HCT116 (cell line): ENCODE measurements at regions not wholly inside any gene's neighbourhood (a gene's known extent, or its start where the extent isn't known, plus 50 kb on each side); places are given as distances from the start of the nearest gene placed in this dataset.

Source experiments
- ATAC-seq: fragments of 200-7000 bp; cut with Tn5 transposase; 2 replicates; pipeline ENCODE4 v1.9.1; 2020; ENCODE audit warnings: mild to moderate bottlenecking, moderate library complexity
- BruUV-seq: library from RNA; stranded (reverse); fragments of 400-500 nt; replicated peaks from 2 replicates; lab custom pipeline; 2021; lab: Mats Ljungman, UMichigan
- CTCF ChIA-PET: fragments of 300-600 bp; sonication (Branson Sonifier 250); formaldehyde crosslinking; loops from one replicate; lab custom pipeline; 2021; ENCODE audit warnings: antibody characterized with exemption; lab: Charles Lee
- POLR2A ChIA-PET: fragments of 300-600, 350-600 bp; sonication (Branson Sonifier 250); formaldehyde crosslinking; loops from one replicate; lab custom pipeline; 2021; ENCODE audit warnings: antibody characterized with exemption; lab: Charles Lee
- RAD21 ChIA-PET, 2 experiments: fragments of 300-600 bp; sonication (Branson Sonifier 250); formaldehyde crosslinking; loops; one replicate each; lab custom pipeline; 2023; ENCODE audit warnings: low total read pairs in 2 of 2; ENCODE audit not compliant: uncharacterized antibody in 2 of 2, unreplicated experiment in 2 of 2, low non-redundant PET in 1 of 2; lab: Charles Lee
- DNase-seq: peaks from one replicate; pipeline ENCODE4 v3.0.0-alpha.2; 2010; ENCODE audit warnings: low read depth, low spot score
- H2AFZ ChIP-seq: fragments of 200-600 bp; shearing (Covaris generic), sonication (generic); 2 replicates; pipeline ENCODE4 v1.6.1; 2017; ENCODE audit warnings: low read depth, mixed run types, mixed read lengths, antibody characterized with exemption, low read length; ENCODE audit not compliant: poor library complexity, severe bottlenecking
- H3K27ac ChIP-seq: 2 replicates; pipeline ENCODE4 v1.5.1; 2012; ENCODE audit warnings: low read depth, low read length
- H3K27me3 ChIP-seq: fragments of 200-600 bp; sonication (generic); 2 replicates; pipeline ENCODE4 v1.6.1; 2016; ENCODE audit warnings: mixed run types, low read length, mixed read lengths; ENCODE audit not compliant: insufficient read depth
- H3K36me3 ChIP-seq, 2 experiments: fragments of 200-500 bp in 1 of 2; fragments of 200-600 bp in 1 of 2; sonication (Bioruptor generic) in 1 of 2; sonication (generic) in 1 of 2; 2 replicates each; pipeline versions ENCODE4 v1.5.1 to v1.6.1; 2014 to 2016; ENCODE audit warnings: low read length in 2 of 2, inconsistent platforms in 1 of 2, mixed read lengths in 1 of 2, mixed run types in 1 of 2; ENCODE audit not compliant: insufficient read depth in 2 of 2, control insufficient read depth in 1 of 2
- H3K4me1 ChIP-seq, 2 experiments: fragments of 200-600 bp in 1 of 2; sonication (generic) in 1 of 2; 2 replicates each; pipeline versions ENCODE4 v1.5.1 to v1.6.1; 2012 to 2017; ENCODE audit warnings: low read length in 2 of 2, inconsistent platforms in 1 of 2, mild to moderate bottlenecking in 1 of 2, mixed read lengths in 1 of 2, mixed run types in 1 of 2, moderate library complexity in 1 of 2; ENCODE audit not compliant: insufficient read depth in 2 of 2, control insufficient read depth in 1 of 2
- H3K4me2 ChIP-seq: fragments of 200-600 bp; sonication (generic); 2 replicates; pipeline ENCODE4 v1.6.1; 2017; ENCODE audit warnings: mixed run types, low read length, mixed read lengths
- H3K4me3 ChIP-seq, 2 experiments: fragments of 200-600 bp in 1 of 2; sonication (generic) in 1 of 2; replicated peaks in 1 of 2; 2 replicates each; pipeline ENCODE4 v1.5.1; 2011 to 2016; ENCODE audit warnings: low read length in 2 of 2, control low read depth in 1 of 2, low read depth in 1 of 2, mild to moderate bottlenecking in 1 of 2, mixed read lengths in 1 of 2, mixed run types in 1 of 2
- H3K79me2 ChIP-seq: fragments of 200-600 bp; sonication (generic); 2 replicates; pipeline ENCODE4 v1.6.1; 2017; ENCODE audit warnings: mild to moderate bottlenecking, mixed run types, low read length, moderate library complexity, mixed read lengths; ENCODE audit not compliant: insufficient read depth
- H3K9ac ChIP-seq: fragments of 200-600 bp; sonication (generic); 2 replicates; pipeline ENCODE4 v1.6.1; 2016; ENCODE audit warnings: low read length, mixed read lengths
- H3K9me2 ChIP-seq: fragments of 200-600 bp; sonication (generic), shearing (Covaris generic); 2 replicates; pipeline ENCODE4 v1.6.1; 2017; ENCODE audit warnings: mixed run types, mild to moderate bottlenecking, moderate library complexity; ENCODE audit not compliant: insufficient read depth
- H3K9me3 ChIP-seq, 2 experiments: fragments of 200-500 bp in 1 of 2; fragments of 200-600 bp in 1 of 2; sonication (Bioruptor generic) in 1 of 2; sonication (generic) in 1 of 2; 2 replicates each; pipeline ENCODE4 v1.6.1; 2014 to 2017; ENCODE audit warnings: low read length in 2 of 2, mixed read lengths in 2 of 2, inconsistent platforms in 1 of 2, low read depth in 1 of 2, mild to moderate bottlenecking in 1 of 2, mixed run types in 1 of 2, moderate library complexity in 1 of 2; ENCODE audit not compliant: control insufficient read depth in 1 of 2, insufficient read depth in 1 of 2
- H4K20me1 ChIP-seq: fragments of 200-600 bp; sonication (generic), shearing (Covaris generic); 2 replicates; pipeline ENCODE4 v1.6.1; 2017; ENCODE audit warnings: mixed run types, mild to moderate bottlenecking, moderate library complexity; ENCODE audit not compliant: insufficient read depth
- ATF3 ChIP-seq: IDR thresholded peaks from 2 replicates; pipeline ENCODE4 v1.6.1; 2012
- CEBPB ChIP-seq: IDR thresholded peaks from 2 replicates; pipeline ENCODE4 v1.6.1; 2012; ENCODE audit warnings: low read depth
- CTCF ChIP-seq, 3 experiments: fragments of 200-600 bp in 1 of 3; sonication (generic) in 1 of 3; IDR thresholded peaks in 2 of 3; conservative IDR thresholded peaks in 1 of 3; 2 replicates each; pipeline ENCODE4 v1.5.1; 2012 to 2017; ENCODE audit warnings: low read depth in 2 of 3, low read length in 2 of 3, antibody characterized with exemption in 1 of 3, borderline replicate concordance in 1 of 3, control low read depth in 1 of 3, mild to moderate bottlenecking in 1 of 3, mixed read lengths in 1 of 3, mixed run types in 1 of 3, moderate library complexity in 1 of 3; ENCODE audit not compliant: insufficient read depth in 1 of 3
- ELF1 ChIP-seq: IDR thresholded peaks from 2 replicates; pipeline ENCODE4 v1.6.1; 2012; ENCODE audit warnings: low read depth, borderline replicate concordance
- EZH2phosphoT487 ChIP-seq: fragments of 200-600 bp; IDR thresholded peaks from 2 replicates; pipeline ENCODE4 v1.6.1; 2018; ENCODE audit warnings: antibody characterized with exemption, borderline replicate concordance
- FOSL1 ChIP-seq: IDR thresholded peaks from 2 replicates; pipeline ENCODE4 v1.6.1; 2012; ENCODE audit warnings: low read depth
- JUND ChIP-seq: IDR thresholded peaks from 2 replicates; pipeline ENCODE4 v1.6.1; 2012
- POLR2A ChIP-seq: IDR thresholded peaks from 2 replicates; pipeline ENCODE4 v1.7.0; 2011; ENCODE audit warnings: borderline replicate concordance; ENCODE audit not compliant: insufficient read depth, insufficient read length; ENCODE audit errors: extremely low read depth
- POLR2AphosphoS5 ChIP-seq: IDR thresholded peaks from 2 replicates; pipeline ENCODE4 v1.6.1; 2011; ENCODE audit warnings: mild to moderate bottlenecking, low read depth, low read length, moderate library complexity
- SIN3A ChIP-seq: IDR thresholded peaks from 2 replicates; pipeline ENCODE4 v1.6.1; 2012; ENCODE audit warnings: low read depth
- SP1 ChIP-seq: IDR thresholded peaks from 2 replicates; pipeline ENCODE4 v1.6.1; 2012; ENCODE audit warnings: low read depth
- SRF ChIP-seq: IDR thresholded peaks from 2 replicates; pipeline ENCODE4 v1.6.1; 2012; ENCODE audit warnings: low read depth
- TCF7L2 ChIP-seq: IDR thresholded peaks from 2 replicates; pipeline ENCODE4 v1.7.0; 2011; ENCODE audit warnings: borderline replicate concordance, inconsistent platforms; ENCODE audit not compliant: insufficient read depth, insufficient read length; ENCODE audit errors: extremely low read depth
- YY1 ChIP-seq: IDR thresholded peaks from 2 replicates; pipeline ENCODE4 v1.6.1; 2011; ENCODE audit warnings: low read length, low read depth, moderate library complexity, mild to moderate bottlenecking; ENCODE audit not compliant: insufficient replicate concordance; ENCODE audit errors: extremely low read depth
- ZFX ChIP-seq: fragments of 450-650 bp; IDR thresholded peaks from 2 replicates; pipeline ENCODE4 v1.6.1; 2017
- ZNF274 ChIP-seq: fragments of 200-500 bp; sonication (Bioruptor generic); IDR thresholded peaks from 2 replicates; pipeline ENCODE4 v1.6.1; 2014; ENCODE audit warnings: mild to moderate bottlenecking, low read depth, low read length, inconsistent platforms
- intact Hi-C: fragments of 100-400 bp; cut with micrococcal nuclease; formaldehyde crosslinking; loops from 2 replicates; pipeline ENCODE4 v1.10.0; 2022
- TF ChIP-seq, protein P1 (sequence below): IDR thresholded peaks from 2 replicates; pipeline ENCODE4 v1.6.1; 2012
- TF ChIP-seq, protein P2 (sequence below): IDR thresholded peaks from 2 replicates; pipeline ENCODE4 v1.6.1; 2012; ENCODE audit warnings: low read depth
- TF ChIP-seq, protein P3 (sequence below): IDR thresholded peaks from 2 replicates; pipeline ENCODE4 v1.6.1; 2011; ENCODE audit warnings: mild to moderate bottlenecking, low read length, moderate library complexity; ENCODE audit not compliant: insufficient replicate concordance; ENCODE audit errors: extremely low read depth

DNA sequence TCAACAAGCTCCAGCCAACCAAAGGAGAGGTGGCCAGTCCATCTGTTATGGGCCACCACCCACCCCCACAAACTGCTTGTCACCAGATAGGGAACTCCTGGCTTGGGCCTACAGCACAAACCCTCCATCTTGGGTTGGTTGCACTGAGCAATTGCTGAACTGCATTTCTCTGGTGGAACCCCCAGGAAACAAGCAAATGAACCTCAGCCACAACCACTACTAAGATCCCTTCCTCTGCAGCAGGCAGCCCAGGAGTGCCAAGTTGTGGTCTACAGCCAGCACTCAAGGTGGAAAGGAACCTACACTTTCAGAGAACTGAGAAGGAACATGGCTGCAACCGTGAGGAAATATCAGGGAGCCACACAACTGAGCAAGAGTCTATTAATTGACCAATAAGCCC, 171.6 kb downstream of the TMEM200A start:
- TF ChIP-seq CTCF (IDR thresholded peaks at IDR 0.05 in 2 of 3, conservative IDR thresholded peaks at IDR 0.05 in 1 of 3; ENCODE audit: borderline replicate concordance in 1 of 3, insufficient read depth in 1 of 3, low read depth in 2 of 3, low read length in 2 of 3) = no peak
- no peak for TF ChIP-seq SP1
- no peak for TF ChIP-seq YY1
- TF ChIP-seq POLR2AphosphoS5 = no peak
- TF ChIP-seq TCF7L2 = no peak
- no peak for TF ChIP-seq ZNF274
- no peak for TF ChIP-seq FOSL1
- TF ChIP-seq, protein P1, sequence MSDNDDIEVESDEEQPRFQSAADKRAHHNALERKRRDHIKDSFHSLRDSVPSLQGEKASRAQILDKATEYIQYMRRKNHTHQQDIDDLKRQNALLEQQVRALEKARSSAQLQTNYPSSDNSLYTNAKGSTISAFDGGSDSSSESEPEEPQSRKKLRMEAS = no peak
- no peak for TF ChIP-seq SIN3A
- no peak for TF ChIP-seq CEBPB
- no peak for TF ChIP-seq JUND
- TF ChIP-seq SRF = no peak
- no peak for TF ChIP-seq POLR2A
- no peak for TF ChIP-seq EZH2phosphoT487
- TF ChIP-seq, protein P2, sequence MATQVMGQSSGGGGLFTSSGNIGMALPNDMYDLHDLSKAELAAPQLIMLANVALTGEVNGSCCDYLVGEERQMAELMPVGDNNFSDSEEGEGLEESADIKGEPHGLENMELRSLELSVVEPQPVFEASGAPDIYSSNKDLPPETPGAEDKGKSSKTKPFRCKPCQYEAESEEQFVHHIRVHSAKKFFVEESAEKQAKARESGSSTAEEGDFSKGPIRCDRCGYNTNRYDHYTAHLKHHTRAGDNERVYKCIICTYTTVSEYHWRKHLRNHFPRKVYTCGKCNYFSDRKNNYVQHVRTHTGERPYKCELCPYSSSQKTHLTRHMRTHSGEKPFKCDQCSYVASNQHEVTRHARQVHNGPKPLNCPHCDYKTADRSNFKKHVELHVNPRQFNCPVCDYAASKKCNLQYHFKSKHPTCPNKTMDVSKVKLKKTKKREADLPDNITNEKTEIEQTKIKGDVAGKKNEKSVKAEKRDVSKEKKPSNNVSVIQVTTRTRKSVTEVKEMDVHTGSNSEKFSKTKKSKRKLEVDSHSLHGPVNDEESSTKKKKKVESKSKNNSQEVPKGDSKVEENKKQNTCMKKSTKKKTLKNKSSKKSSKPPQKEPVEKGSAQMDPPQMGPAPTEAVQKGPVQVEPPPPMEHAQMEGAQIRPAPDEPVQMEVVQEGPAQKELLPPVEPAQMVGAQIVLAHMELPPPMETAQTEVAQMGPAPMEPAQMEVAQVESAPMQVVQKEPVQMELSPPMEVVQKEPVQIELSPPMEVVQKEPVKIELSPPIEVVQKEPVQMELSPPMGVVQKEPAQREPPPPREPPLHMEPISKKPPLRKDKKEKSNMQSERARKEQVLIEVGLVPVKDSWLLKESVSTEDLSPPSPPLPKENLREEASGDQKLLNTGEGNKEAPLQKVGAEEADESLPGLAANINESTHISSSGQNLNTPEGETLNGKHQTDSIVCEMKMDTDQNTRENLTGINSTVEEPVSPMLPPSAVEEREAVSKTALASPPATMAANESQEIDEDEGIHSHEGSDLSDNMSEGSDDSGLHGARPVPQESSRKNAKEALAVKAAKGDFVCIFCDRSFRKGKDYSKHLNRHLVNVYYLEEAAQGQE = no peak
- TF ChIP-seq, protein P3, sequence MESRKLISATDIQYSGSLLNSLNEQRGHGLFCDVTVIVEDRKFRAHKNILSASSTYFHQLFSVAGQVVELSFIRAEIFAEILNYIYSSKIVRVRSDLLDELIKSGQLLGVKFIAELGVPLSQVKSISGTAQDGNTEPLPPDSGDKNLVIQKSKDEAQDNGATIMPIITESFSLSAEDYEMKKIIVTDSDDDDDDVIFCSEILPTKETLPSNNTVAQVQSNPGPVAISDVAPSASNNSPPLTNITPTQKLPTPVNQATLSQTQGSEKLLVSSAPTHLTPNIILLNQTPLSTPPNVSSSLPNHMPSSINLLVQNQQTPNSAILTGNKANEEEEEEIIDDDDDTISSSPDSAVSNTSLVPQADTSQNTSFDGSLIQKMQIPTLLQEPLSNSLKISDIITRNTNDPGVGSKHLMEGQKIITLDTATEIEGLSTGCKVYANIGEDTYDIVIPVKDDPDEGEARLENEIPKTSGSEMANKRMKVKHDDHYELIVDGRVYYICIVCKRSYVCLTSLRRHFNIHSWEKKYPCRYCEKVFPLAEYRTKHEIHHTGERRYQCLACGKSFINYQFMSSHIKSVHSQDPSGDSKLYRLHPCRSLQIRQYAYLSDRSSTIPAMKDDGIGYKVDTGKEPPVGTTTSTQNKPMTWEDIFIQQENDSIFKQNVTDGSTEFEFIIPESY = no peak
- no peak for TF ChIP-seq ATF3
- no peak for TF ChIP-seq ELF1
- TF ChIP-seq ZFX = no peak
- no peak overlapping the region for H2AFZ ChIP-seq
- ChIA-PET CTCF (no interaction called here), RAD21 (no interaction called here), POLR2A (no interaction called here)
- no peaks in the 10 kb centered on the region for H4K20me1 ChIP-seq
- BruUV-seq = no TSS peak
- no peaks in the 10 kb centered on the region for H3K36me3 ChIP-seq
- DNase-seq (no peak), ATAC-seq (no peak)
- H3K4me2 ChIP-seq = no peak overlapping the region
- H3K9me3 ChIP-seq = peaks cover 0 to 5% of the 10 kb centered on the region in 2 experiments; a peak in 1 of 4 replicates
- H3K27ac ChIP-seq = no peak overlapping the region
- no peaks in the 10 kb centered on the region for H3K79me2 ChIP-seq
- H3K4me3 ChIP-seq = no peak overlapping the region
- H3K9me2 ChIP-seq = no peaks in the 10 kb centered on the region
- H3K9ac ChIP-seq = no peak overlapping the region
- intact Hi-C loops = no loop called here
- no peaks in the 10 kb centered on the region for H3K4me1 ChIP-seq
- H3K27me3 ChIP-seq = no peaks in the 10 kb centered on the region
